ENCODE measurements at regions not wholly inside any gene's neighbourhood (a gene's known extent, or its start where the extent isn't known, plus 50 kb on each side); places are given as distances from the start of the nearest gene placed in this dataset.

- DNase-seq: no peak
These were observed 116.6 kb upstream of the ADAMTSL1 start for GRCh38 chr9:18357321-18357720.

- DNase-seq: no peak
These were observed 115.6 kb upstream of the ADAMTSL1 start for GRCh38 chr9:18358325-18358724.

- DNase-seq: no peak
These were observed 114.6 kb upstream of the ADAMTSL1 start for GRCh38 chr9:18359335-18359734.

- DNase-seq: no peak
These were observed 113.9 kb upstream of the ADAMTSL1 start for GRCh38 chr9:18360005-18360404.

GRCh38 chr9:18361646-18362045, 112.3 kb upstream of the ADAMTSL1 start:
- DNase-seq: no peak

GRCh38 chr9:18362166-18362565, 111.8 kb upstream of the ADAMTSL1 start:
- DNase-seq: no peak

- DNase-seq: no peak
These were observed 110.9 kb upstream of the ADAMTSL1 start for GRCh38 chr9:18362901-18363685.

- no peak for DNase-seq
These were observed 108.3 kb upstream of the ADAMTSL1 start for GRCh38 chr9:18365651-18366050.

- DNase-seq: no peak
These were observed 107.8 kb upstream of the ADAMTSL1 start for GRCh38 chr9:18366184-18366583.

GRCh38 chr9:18368206-18368605, 105.7 kb upstream of the ADAMTSL1 start:
- no peak for DNase-seq

GRCh38 chr9:18371141-18371540, 102.8 kb upstream of the ADAMTSL1 start:
- DNase-seq: no peak

- DNase-seq: no peak
These were observed 102.3 kb upstream of the ADAMTSL1 start for GRCh38 chr9:18371621-18372020.

- no peak for DNase-seq
These were observed 94.7 kb upstream of the ADAMTSL1 start for GRCh38 chr9:18379073-18379811.

GRCh38 chr9:18382243-18382642, 91.7 kb upstream of the ADAMTSL1 start:
- no peak for DNase-seq

- DNase-seq: no peak
These were observed 89.9 kb upstream of the ADAMTSL1 start for GRCh38 chr9:18384066-18384465.

- no peak for DNase-seq
These were observed 88.1 kb upstream of the ADAMTSL1 start for GRCh38 chr9:18385696-18386490.

GRCh38 chr9:18390393-18390792, 83.6 kb upstream of the ADAMTSL1 start:
- no peak for DNase-seq

GRCh38 chr9:18393340-18394130, 80.4 kb upstream of the ADAMTSL1 start:
- no peak for DNase-seq

GRCh38 chr9:18394847-18395351, 79.1 kb upstream of the ADAMTSL1 start:
- no peak for DNase-seq

GRCh38 chr9:18396102-18396728, 77.7 kb upstream of the ADAMTSL1 start:
- no peak for DNase-seq

GRCh38 chr9:18397076-18397475, 76.9 kb upstream of the ADAMTSL1 start:
- no peak for DNase-seq

- no peak for DNase-seq
These were observed 75.9 kb upstream of the ADAMTSL1 start for GRCh38 chr9:18398038-18398437.

Data from activated CD4-positive, CD25-positive, alpha-beta regulatory T cell (primary cell).